Smooth muscle cell (in vitro differentiated cells): ENCODE measurements at regions not wholly inside any gene's neighbourhood (a gene's known extent, or its start where the extent isn't known, plus 50 kb on each side); places are given as distances from the start of the nearest gene placed in this dataset.

Source experiments
- DNase-seq: peaks from one replicate; lab custom pipeline; 2025; ENCODE audit not compliant: unreplicated experiment; lab: John Stamatoyannopoulos, UW
- H2AFZ ChIP-seq: fragments of 200-600 bp; sonication (generic); 2 replicates; pipeline ENCODE4 v1.6.0; 2016; ENCODE audit warnings: antibody characterized with exemption, low read depth, mild to moderate bottlenecking
- H3F3A ChIP-seq: fragments of 200-600 bp; sonication (generic); 2 replicates; pipeline ENCODE4 v1.6.0; 2017; ENCODE audit warnings: antibody characterized with exemption, low read depth
- H3K27ac ChIP-seq: fragments of 200-600 bp; sonication (generic); 2 replicates; pipeline ENCODE4 v1.5.1; 2016; ENCODE audit warnings: low read depth, mild to moderate bottlenecking
- H3K27me3 ChIP-seq: fragments of 200-600 bp; sonication (generic); 2 replicates; pipeline ENCODE4 v1.6.1; 2016; ENCODE audit warnings: low read depth, mild to moderate bottlenecking
- H3K36me3 ChIP-seq: fragments of 200-600 bp; sonication (generic); 2 replicates; pipeline ENCODE4 v1.5.1; 2016; ENCODE audit warnings: low read depth
- H3K4me1 ChIP-seq: fragments of 200-600 bp; sonication (generic); 2 replicates; pipeline ENCODE4 v1.5.1; 2016; ENCODE audit warnings: low read depth
- H3K4me2 ChIP-seq: fragments of 200-600 bp; sonication (generic); 2 replicates; pipeline ENCODE4 v1.6.0; 2016; ENCODE audit warnings: mild to moderate bottlenecking
- H3K4me3 ChIP-seq: fragments of 200-600 bp; sonication (generic); 2 replicates; pipeline ENCODE4 v1.5.1; 2016; ENCODE audit warnings: mild to moderate bottlenecking
- H3K79me2 ChIP-seq: fragments of 200-600 bp; sonication (generic); 2 replicates; pipeline ENCODE4 v1.6.0; 2016; ENCODE audit warnings: low read depth, mild to moderate bottlenecking
- H3K9ac ChIP-seq: fragments of 200-600 bp; sonication (generic); 2 replicates; pipeline ENCODE4 v1.6.0; 2016; ENCODE audit warnings: low read depth
- H3K9me3 ChIP-seq: fragments of 200-600 bp; sonication (generic); replicated peaks from 2 replicates; pipeline ENCODE4 v1.5.1; 2016; ENCODE audit warnings: low read depth
- H4K20me1 ChIP-seq: fragments of 200-600 bp; sonication (generic); 2 replicates; pipeline ENCODE4 v1.6.0; 2016; ENCODE audit warnings: low read depth
- WGBS: methylation state at CpG from one replicate; pipeline ENCODE4 v1.1.7; 2016; ENCODE audit warnings: low lambda C conversion rate; 5-methylcytosine and 5-hydroxymethylcytosine counted together
- TF ChIP-seq, protein P1 (sequence below): fragments of 200-600 bp; sonication (generic); IDR thresholded peaks from 2 replicates; pipeline ENCODE4 v1.5.1; 2017; ENCODE audit warnings: borderline replicate concordance, mild to moderate bottlenecking, antibody characterized with exemption; ENCODE audit not compliant: insufficient read depth, poor library complexity, severe bottlenecking

- Histone ChIP-seq H3K79me2 (no peaks in the 10 kb centered on the region), H3K9me3 (no peaks in the 10 kb centered on the region), H3F3A (no peaks in the 10 kb centered on the region), H3K4me2 (no peak overlapping the region), H3K27ac (no peak overlapping the region), H3K4me3 (no peak overlapping the region), H3K4me1 (peaks cover 8% of the 10 kb centered on the region), H3K9ac (no peak overlapping the region), H4K20me1 (no peaks in the 10 kb centered on the region), H3K27me3 (no peaks in the 10 kb centered on the region), H2AFZ (no peak overlapping the region), H3K36me3 (no peaks in the 10 kb centered on the region)
- DNase-seq, result no peak
- TF ChIP-seq, protein P1, sequence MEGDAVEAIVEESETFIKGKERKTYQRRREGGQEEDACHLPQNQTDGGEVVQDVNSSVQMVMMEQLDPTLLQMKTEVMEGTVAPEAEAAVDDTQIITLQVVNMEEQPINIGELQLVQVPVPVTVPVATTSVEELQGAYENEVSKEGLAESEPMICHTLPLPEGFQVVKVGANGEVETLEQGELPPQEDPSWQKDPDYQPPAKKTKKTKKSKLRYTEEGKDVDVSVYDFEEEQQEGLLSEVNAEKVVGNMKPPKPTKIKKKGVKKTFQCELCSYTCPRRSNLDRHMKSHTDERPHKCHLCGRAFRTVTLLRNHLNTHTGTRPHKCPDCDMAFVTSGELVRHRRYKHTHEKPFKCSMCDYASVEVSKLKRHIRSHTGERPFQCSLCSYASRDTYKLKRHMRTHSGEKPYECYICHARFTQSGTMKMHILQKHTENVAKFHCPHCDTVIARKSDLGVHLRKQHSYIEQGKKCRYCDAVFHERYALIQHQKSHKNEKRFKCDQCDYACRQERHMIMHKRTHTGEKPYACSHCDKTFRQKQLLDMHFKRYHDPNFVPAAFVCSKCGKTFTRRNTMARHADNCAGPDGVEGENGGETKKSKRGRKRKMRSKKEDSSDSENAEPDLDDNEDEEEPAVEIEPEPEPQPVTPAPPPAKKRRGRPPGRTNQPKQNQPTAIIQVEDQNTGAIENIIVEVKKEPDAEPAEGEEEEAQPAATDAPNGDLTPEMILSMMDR, result no peak
- 48% methylated on average over 2 of the region's 2 CpGs for WGBS
Observed at GRCh38 chr7:109926738-109927137, 1164.2 kb upstream of the LRRN3 start.

DNA sequence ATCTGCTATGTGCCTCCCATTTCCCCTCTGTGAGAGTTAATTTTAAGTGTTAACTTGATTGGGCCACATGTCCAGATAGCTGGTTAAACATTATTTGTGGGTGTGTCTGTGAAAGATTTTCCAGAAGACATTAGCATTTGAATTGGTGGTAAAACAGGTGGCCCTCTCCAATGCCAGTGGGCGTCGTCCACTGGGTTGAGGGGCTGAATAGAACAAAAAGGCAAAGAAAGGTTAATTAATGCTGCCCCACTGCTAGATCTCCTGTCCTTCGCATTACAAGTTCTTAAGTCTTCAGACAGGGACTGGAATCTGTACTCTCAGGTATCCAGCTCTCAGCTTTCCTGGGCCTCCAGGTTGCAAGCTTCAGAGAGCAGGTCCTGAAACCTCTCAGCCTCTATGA lies 1160.9 kb upstream of the LRRN3 start:
- WGBS, result 76% methylated on average over 3 of the region's 3 CpGs
- Histone ChIP-seq H4K20me1 (no peaks in the 10 kb centered on the region), H3K4me2 (no peak overlapping the region), H3K79me2 (no peaks in the 10 kb centered on the region), H3K4me3 (no peak overlapping the region), H3K9ac (no peak overlapping the region), H3K27ac (no peak overlapping the region), H3K36me3 (no peaks in the 10 kb centered on the region), H3K4me1 (peaks cover 8% of the 10 kb centered on the region), H2AFZ (no peak overlapping the region), H3F3A (no peaks in the 10 kb centered on the region), H3K27me3 (no peaks in the 10 kb centered on the region), H3K9me3 (no peaks in the 10 kb centered on the region)
- no peak for DNase-seq
- TF ChIP-seq, protein P1, result no peak

DNA sequence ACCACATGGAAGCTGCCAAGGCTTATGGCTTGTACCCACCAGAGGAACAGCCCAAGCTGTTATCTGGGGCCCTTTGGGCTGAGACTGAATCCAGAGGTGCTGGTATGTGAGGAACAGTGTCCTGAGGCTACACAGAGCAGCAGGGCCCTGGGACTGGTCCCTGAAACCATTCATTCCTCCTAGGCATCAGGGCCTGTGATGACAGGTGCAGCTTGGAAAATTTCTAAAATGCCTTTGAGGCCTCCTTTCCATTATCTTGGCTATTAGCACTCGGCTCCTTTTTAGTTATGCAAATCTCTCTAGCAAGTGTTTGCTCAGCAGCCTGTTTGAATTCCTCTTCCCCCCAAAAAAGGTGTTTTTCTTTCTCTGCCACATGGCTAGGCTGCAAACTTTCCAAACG lies 1151.7 kb upstream of the LRRN3 start:
- Histone ChIP-seq H3K27me3 (no peaks in the 10 kb centered on the region), H3K4me2 (no peak overlapping the region), H2AFZ (no peak overlapping the region), H3K9me3 (no peaks in the 10 kb centered on the region), H3K9ac (no peak overlapping the region), H3K27ac (no peak overlapping the region), H3F3A (no peaks in the 10 kb centered on the region), H3K4me1 (no peaks in the 10 kb centered on the region), H3K4me3 (no peak overlapping the region), H3K36me3 (no peaks in the 10 kb centered on the region), H3K79me2 (no peaks in the 10 kb centered on the region), H4K20me1 (no peaks in the 10 kb centered on the region)
- 63% methylated on average over 2 of the region's 2 CpGs for WGBS
- no peak for DNase-seq
- TF ChIP-seq, protein P1, result no peak

DNA sequence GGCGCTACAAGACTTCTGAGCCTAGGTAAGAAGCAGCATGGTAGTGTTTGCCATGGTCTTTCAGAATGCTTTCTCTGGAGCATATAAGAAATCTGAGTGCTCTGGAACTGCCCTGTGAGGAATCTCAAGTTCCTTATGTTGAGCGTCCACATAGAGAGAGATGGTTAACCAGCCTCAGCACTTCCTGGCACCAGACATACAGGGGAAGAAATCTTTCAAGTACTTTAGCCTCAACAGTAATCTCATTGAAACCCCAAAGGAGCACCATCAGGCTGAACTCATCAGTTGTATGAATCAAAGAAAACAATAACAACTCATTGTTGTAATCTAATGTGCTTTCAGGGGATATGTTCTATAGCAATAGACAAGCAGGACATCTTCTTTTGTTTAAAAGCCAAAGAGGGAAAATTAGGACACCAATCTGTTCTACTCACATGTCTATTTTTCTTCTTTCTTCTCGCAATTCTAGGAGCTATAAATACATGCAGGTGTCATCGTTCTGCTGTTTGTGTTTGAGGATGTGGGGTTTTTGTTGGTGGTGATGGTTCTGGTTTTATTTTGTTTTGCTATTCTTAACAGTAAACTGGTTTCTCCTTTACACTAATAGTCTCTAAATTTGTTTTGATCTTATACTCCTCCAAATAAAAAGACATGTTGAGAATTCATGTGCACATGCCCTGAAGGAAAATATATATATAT lies 1145.0 kb upstream of the LRRN3 start:
- Histone ChIP-seq H3K79me2 (no peaks in the 10 kb centered on the region), H3K27ac (no peak overlapping the region), H3K9ac (no peak overlapping the region), H3K4me1 (no peaks in the 10 kb centered on the region), H3K4me3 (no peak overlapping the region), H3K9me3 (no peaks in the 10 kb centered on the region), H2AFZ (no peak overlapping the region), H4K20me1 (no peaks in the 10 kb centered on the region), H3K27me3 (no peaks in the 10 kb centered on the region), H3F3A (no peaks in the 10 kb centered on the region), H3K36me3 (no peaks in the 10 kb centered on the region), H3K4me2 (no peak overlapping the region)
- WGBS, result 88% methylated on average over 4 of the region's 4 CpGs
- TF ChIP-seq, protein P1, result no peak
- DNase-seq, result no peak
